ENCODE measurements at regions not wholly inside any gene's neighbourhood (a gene's known extent, or its start where the extent isn't known, plus 50 kb on each side); places are given as distances from the start of the nearest gene placed in this dataset.

- no peak for TF ChIP-seq POLR2AphosphoS5 (IDR thresholded peaks at IDR 0.05; ENCODE audit: borderline replicate concordance, low read depth, low read length)
- TF ChIP-seq EZH2 (IDR thresholded peaks at IDR 0.05), result no peak
- no peak for TF ChIP-seq FOXP2 (optimal IDR thresholded peaks at IDR 0.05; ENCODE audit: control extremely low read depth, extremely low read length, insufficient read depth)
These were observed 68.9 kb downstream of the MTERF1 start for GRCh38 chr7:91811641-91812040.

Measured in SK-N-MC (cell line).